Right lobe of liver (tissue), 6 donors: ENCODE measurements at regions not wholly inside any gene's neighbourhood (a gene's known extent, or its start where the extent isn't known, plus 50 kb on each side); places are given as distances from the start of the nearest gene placed in this dataset.

Experiments
- ATAC-seq, 4 donors: fragments of 200-7000 bp; cut with Tn5 transposase; one replicate each; pipeline ENCODE4 v1.9.1; 2020; ENCODE audit warnings: mild to moderate bottlenecking in 4 of 4, moderate library complexity in 4 of 4
- DNase-seq, 3 donors: peaks; one replicate each; pipeline ENCODE4 v3.0.0-alpha.2; 2020
- H3K27ac ChIP-seq, 3 donors: fragments of 200-600 bp; one replicate each; pipeline ENCODE4 v1.8.0; 2022
- H3K27me3 ChIP-seq, 2 donors: fragments of 200-600 bp; one replicate each; pipeline ENCODE4 v1.8.0; 2022
- H3K36me3 ChIP-seq, 4 donors: fragments of 200-600 bp; sonication (generic) in 1 of 4; one replicate each; pipeline versions ENCODE4 v1.5.1 to v1.8.0; 2017 to 2022; ENCODE audit warnings: control low read depth in 1 of 4
- H3K4me1 ChIP-seq, 4 donors: fragments of 200-600 bp; sonication (generic) in 1 of 4; one replicate each; pipeline versions ENCODE4 v1.5.1 to v1.8.0; 2017 to 2022; ENCODE audit warnings: control low read depth in 1 of 4
- H3K4me3 ChIP-seq, 3 donors: fragments of 200-600 bp; one replicate each; pipeline ENCODE4 v1.8.0; 2022
- H3K9me3 ChIP-seq, 4 donors: fragments of 200-600 bp; sonication (generic) in 1 of 4; one replicate each; pipeline versions ENCODE4 v1.5.1 to v1.8.0; 2017 to 2022; ENCODE audit warnings: control low read depth in 1 of 4
- CTCF ChIP-seq, 4 donors: fragments of 200-600 bp in 3 of 4; fragments of 450-650 bp in 1 of 4; IDR thresholded peaks; one replicate each; pipeline versions ENCODE4 v1.5.1 to v1.8.0; 2016 to 2022; ENCODE audit warnings: antibody characterized with exemption in 4 of 4, mild to moderate bottlenecking in 2 of 4
- POLR2A ChIP-seq: fragments of 450-650 bp; IDR thresholded peaks from one replicate; pipeline ENCODE4 v1.6.1; 2017; ENCODE audit warnings: antibody characterized with exemption, mild to moderate bottlenecking
- WGBS: methylation state at CpG from one replicate; pipeline ENCODE4 v1.1.6; 2018; ENCODE audit warnings: low coverage, low lambda C conversion rate; ENCODE audit not compliant: insufficient coverage; ENCODE audit errors: missing lambda C conversion rate; 5-methylcytosine and 5-hydroxymethylcytosine counted together
- intact Hi-C, 2 donors: fragments of 100-400 bp; cut with DNase I; formaldehyde crosslinking; loops; one replicate each; pipeline versions ENCODE4 v1.11.2 to v1.14.1; 2022
- donor health status: DM: no; HTN: yes; CAD: no.
- donor health status: DM: no; HTN: no; CAD: no.
- donor health status: DM: no; HTN: no; CAD: no.
- donor health status: DM: no; HTN: yes; CAD: no.
- donor health status: DM: no; HTN: yes; CAD: no.

- WGBS = 45% methylated on average over 1 of the region's 1 CpG
- no peak overlapping the region for H3K27ac ChIP-seq
- ATAC-seq (no peak), DNase-seq (no peak)
- no peaks in the 10 kb centered on the region for H3K36me3 ChIP-seq
- H3K9me3 ChIP-seq = no peaks in the 10 kb centered on the region
- no peaks in the 10 kb centered on the region for H3K4me1 ChIP-seq
- H3K4me3 ChIP-seq = no peak overlapping the region
- no peaks in the 10 kb centered on the region for H3K27me3 ChIP-seq
- TF ChIP-seq POLR2A (no peak), CTCF (IDR thresholded peaks at IDR 0.05) (no peak)
- intact Hi-C loops = no loop called here
Measured at GRCh38 chr6:51369485-51369884, 550.8 kb downstream of the TFAP2B start.

GRCh38 chr6:51382847-51383246, 564.2 kb downstream of the TFAP2B start:
- TF ChIP-seq POLR2A (no peak), CTCF (IDR thresholded peaks at IDR 0.05) (no peak)
- Histone ChIP-seq H3K36me3 (no peaks in the 10 kb centered on the region), H3K27ac (no peak overlapping the region), H3K4me1 (no peaks in the 10 kb centered on the region), H3K4me3 (no peak overlapping the region), H3K27me3 (no peaks in the 10 kb centered on the region), H3K9me3 (no peaks in the 10 kb centered on the region)
- intact Hi-C loops = no loop called here
- ATAC-seq = no peak
- DNase-seq = no peak

DNA sequence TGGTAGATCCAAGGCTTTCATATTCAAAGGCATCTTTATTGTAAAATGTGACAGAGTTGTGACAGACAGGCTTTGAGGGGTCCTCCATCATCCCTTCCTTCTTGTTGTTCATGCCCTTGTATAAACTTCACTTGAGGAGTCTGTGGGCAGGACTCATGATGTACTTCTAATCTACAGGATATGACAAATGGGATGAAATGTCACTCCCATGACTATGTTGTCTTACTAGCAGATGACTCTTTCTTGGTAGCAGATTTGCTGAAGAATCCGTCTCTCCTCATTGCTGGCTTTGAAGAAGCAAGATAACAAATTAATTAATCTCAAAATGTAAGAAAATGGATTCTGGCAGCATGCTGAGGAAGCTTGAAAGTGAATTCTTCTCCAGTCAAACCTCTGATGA, 566.1 kb downstream of the TFAP2B start:
- no peak for TF ChIP-seq CTCF (IDR thresholded peaks at IDR 0.05)
- TF ChIP-seq POLR2A = no peak
- Histone ChIP-seq H3K4me1 (no peaks in the 10 kb centered on the region), H3K4me3 (no peak overlapping the region), H3K9me3 (no peaks in the 10 kb centered on the region), H3K27me3 (no peaks in the 10 kb centered on the region), H3K36me3 (no peaks in the 10 kb centered on the region), H3K27ac (no peak overlapping the region)
- ATAC-seq (no peak), DNase-seq (no peak)
- WGBS = 33% methylated on average over 1 of the region's 1 CpG
- intact Hi-C loops = no loop called here

DNA sequence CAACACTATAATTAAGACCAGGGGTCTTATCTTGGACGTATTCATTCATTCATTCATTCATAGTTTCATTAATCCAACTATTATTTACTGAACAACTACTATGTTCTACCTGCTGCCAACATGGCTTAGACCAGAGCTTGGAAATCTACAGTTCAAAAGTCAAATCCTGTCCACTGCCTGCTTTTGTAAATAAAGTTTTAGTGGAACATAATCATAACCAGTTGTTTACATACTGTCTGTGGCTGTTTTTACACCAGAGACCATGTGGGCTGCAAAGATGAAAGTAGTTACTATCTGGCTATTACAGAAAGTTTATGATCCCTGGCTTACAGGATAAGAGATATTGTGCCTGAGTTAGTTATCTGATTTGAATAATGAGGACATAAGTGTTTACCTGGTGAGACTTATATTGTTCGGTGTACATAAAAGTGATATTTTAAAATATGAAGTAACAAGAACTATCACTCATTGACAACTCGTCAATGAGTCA, 567.7 kb downstream of the TFAP2B start:
- Histone ChIP-seq H3K27ac (no peak overlapping the region), H3K4me3 (no peak overlapping the region), H3K36me3 (no peaks in the 10 kb centered on the region), H3K9me3 (no peaks in the 10 kb centered on the region), H3K27me3 (no peaks in the 10 kb centered on the region), H3K4me1 (no peaks in the 10 kb centered on the region)
- DNase-seq = no peak
- TF ChIP-seq CTCF (IDR thresholded peaks at IDR 0.05) = no peak
- ATAC-seq = no peak
- intact Hi-C loops = no loop called here
- 46% methylated on average over 3 of the region's 3 CpGs for WGBS

GRCh38 chr6:51387907-51388306, 569.2 kb downstream of the TFAP2B start:
- Histone ChIP-seq H3K27ac (no peak overlapping the region), H3K4me3 (no peak overlapping the region), H3K9me3 (no peaks in the 10 kb centered on the region), H3K4me1 (no peaks in the 10 kb centered on the region), H3K36me3 (no peaks in the 10 kb centered on the region), H3K27me3 (no peaks in the 10 kb centered on the region)
- intact Hi-C loops = no loop called here
- DNase-seq (no peak), ATAC-seq (no peak)
- 72% methylated on average over 4 of the region's 4 CpGs for WGBS
- no peak for TF ChIP-seq CTCF (IDR thresholded peaks at IDR 0.05)
- no peak for TF ChIP-seq POLR2A
